Esophagus muscularis mucosa (tissue), 4 donors: ENCODE measurements at regions not wholly inside any gene's neighbourhood (a gene's known extent, or its start where the extent isn't known, plus 50 kb on each side); places are given as distances from the start of the nearest gene placed in this dataset.

Experiments
- DNase-seq: peaks from one replicate; pipeline ENCODE4 v3.0.0-alpha.2; 2017; ENCODE audit errors: extremely low spot score
- H3K27ac ChIP-seq, 4 donors: fragments of 200-600 bp; sonication (generic); replicated peaks in 1 of 4; 1 replicate in 3 of 4; 2 replicates in 1 of 4; pipeline ENCODE4 v1.5.1; 2016 to 2019; ENCODE audit warnings: mild to moderate bottlenecking in 1 of 4
- H3K27me3 ChIP-seq, 4 donors: fragments of 200-600 bp; sonication (generic); one replicate each; pipeline versions ENCODE4 v1.5.1 to v1.6.0; 2016 to 2019
- H3K36me3 ChIP-seq, 4 donors: fragments of 200-600 bp; sonication (generic); one replicate each; pipeline ENCODE4 v1.5.1; 2016 to 2019
- H3K4me1 ChIP-seq, 4 donors: fragments of 200-600 bp; sonication (generic); one replicate each; pipeline ENCODE4 v1.5.1; 2016 to 2019
- H3K4me3 ChIP-seq, 4 donors: fragments of 200-600 bp; sonication (generic); 1 replicate in 2 of 4; 2 replicates in 2 of 4; pipeline ENCODE4 v1.5.1; 2016 to 2019; ENCODE audit warnings: mild to moderate bottlenecking in 4 of 4, moderate library complexity in 1 of 4
- H3K9me3 ChIP-seq, 4 donors: fragments of 200-600 bp; sonication (generic); 1 replicate in 3 of 4; 2 replicates in 1 of 4; pipeline ENCODE4 v1.5.1; 2016 to 2019
- EP300 ChIP-seq: sonication (generic); formaldehyde crosslinking; IDR thresholded peaks from one replicate; pipeline ENCODE4 v1.6.1; 2017; ENCODE audit warnings: antibody characterized with exemption
- POLR2A ChIP-seq: fragments of 450-650 bp; IDR thresholded peaks from one replicate; pipeline ENCODE4 v1.6.1; 2017; ENCODE audit warnings: antibody characterized with exemption, moderate library complexity, mild to moderate bottlenecking, low read depth
- POLR2AphosphoS5 ChIP-seq, 2 donors: sonication (generic); formaldehyde crosslinking; IDR thresholded peaks; one replicate each; pipeline ENCODE4 v1.6.1; 2017; ENCODE audit warnings: antibody characterized with exemption in 2 of 2
- WGBS: methylation state at CpG from one replicate; pipeline ENCODE4 v1.1.5; 2018; 5-methylcytosine and 5-hydroxymethylcytosine counted together
- intact Hi-C: fragments of 100-400 bp; cut with DNase I; formaldehyde crosslinking; loops from one replicate; pipeline ENCODE4 v1.15.1; 2023
- TF ChIP-seq, protein P1 (sequence below), 3 experiments: fragments of 200-600 bp in 2 of 3; fragments of 450-650 bp in 1 of 3; sonication (generic) in 2 of 3; IDR thresholded peaks; one replicate each; pipeline ENCODE4 v1.5.1; 2017 to 2019; ENCODE audit warnings: antibody characterized with exemption in 3 of 3, mild to moderate bottlenecking in 2 of 3, moderate library complexity in 1 of 3

GRCh38 chr6:84456803-84457202 lies 229.4 kb upstream of the CEP162 start:
- Histone ChIP-seq H3K4me1 (no peaks in the 10 kb centered on the region), H3K27ac (no peak overlapping the region), H3K36me3 (no peaks in the 10 kb centered on the region), H3K4me3 (no peak overlapping the region), H3K27me3 (no peaks in the 10 kb centered on the region), H3K9me3 (no peaks in the 10 kb centered on the region)
- TF ChIP-seq POLR2A: no peak
- no peak for TF ChIP-seq POLR2AphosphoS5 (IDR thresholded peaks at IDR 0.05)
- no peak for TF ChIP-seq EP300
- intact Hi-C loops: no loop called here
- 86% methylated on average over 4 of the region's 4 CpGs for WGBS
- no peak for DNase-seq

- Histone ChIP-seq H3K9me3 (no peaks in the 10 kb centered on the region), H3K4me1 (no peaks in the 10 kb centered on the region), H3K4me3 (no peak overlapping the region), H3K36me3 (no peaks in the 10 kb centered on the region), H3K27me3 (no peaks in the 10 kb centered on the region), H3K27ac (no peak overlapping the region)
- intact Hi-C loops: no loop called here
- 64% methylated on average over 3 of the region's 3 CpGs for WGBS
- TF ChIP-seq POLR2AphosphoS5 (IDR thresholded peaks at IDR 0.05) (no peak), EP300 (no peak), POLR2A (no peak)
- DNase-seq: no peak
These were observed 228.1 kb upstream of the CEP162 start for GRCh38 chr6:84455511-84456029.

DNA sequence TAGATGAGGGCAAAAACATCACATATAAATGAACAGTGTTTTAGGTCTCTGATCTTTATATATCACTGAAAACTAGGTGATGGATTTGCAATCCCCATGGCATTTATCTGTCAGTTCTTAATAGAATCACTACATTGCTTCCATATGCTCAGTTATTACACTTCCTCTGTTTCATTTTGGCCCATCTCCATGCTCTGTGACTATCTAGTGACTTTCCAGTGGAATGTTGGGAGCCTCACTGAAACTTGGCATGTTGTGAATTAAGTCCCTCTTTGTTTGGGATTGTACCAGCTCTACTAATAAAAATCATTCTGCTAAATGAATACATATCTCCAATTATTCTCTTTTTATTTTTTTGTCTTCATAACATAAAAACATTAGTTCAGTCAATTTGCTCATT lies 226.1 kb upstream of the CEP162 start:
- DNase-seq: no peak
- Histone ChIP-seq H3K4me1 (no peaks in the 10 kb centered on the region), H3K27me3 (no peaks in the 10 kb centered on the region), H3K36me3 (no peaks in the 10 kb centered on the region), H3K4me3 (no peak overlapping the region), H3K27ac (no peak overlapping the region), H3K9me3 (no peaks in the 10 kb centered on the region)
- TF ChIP-seq, protein P1, sequence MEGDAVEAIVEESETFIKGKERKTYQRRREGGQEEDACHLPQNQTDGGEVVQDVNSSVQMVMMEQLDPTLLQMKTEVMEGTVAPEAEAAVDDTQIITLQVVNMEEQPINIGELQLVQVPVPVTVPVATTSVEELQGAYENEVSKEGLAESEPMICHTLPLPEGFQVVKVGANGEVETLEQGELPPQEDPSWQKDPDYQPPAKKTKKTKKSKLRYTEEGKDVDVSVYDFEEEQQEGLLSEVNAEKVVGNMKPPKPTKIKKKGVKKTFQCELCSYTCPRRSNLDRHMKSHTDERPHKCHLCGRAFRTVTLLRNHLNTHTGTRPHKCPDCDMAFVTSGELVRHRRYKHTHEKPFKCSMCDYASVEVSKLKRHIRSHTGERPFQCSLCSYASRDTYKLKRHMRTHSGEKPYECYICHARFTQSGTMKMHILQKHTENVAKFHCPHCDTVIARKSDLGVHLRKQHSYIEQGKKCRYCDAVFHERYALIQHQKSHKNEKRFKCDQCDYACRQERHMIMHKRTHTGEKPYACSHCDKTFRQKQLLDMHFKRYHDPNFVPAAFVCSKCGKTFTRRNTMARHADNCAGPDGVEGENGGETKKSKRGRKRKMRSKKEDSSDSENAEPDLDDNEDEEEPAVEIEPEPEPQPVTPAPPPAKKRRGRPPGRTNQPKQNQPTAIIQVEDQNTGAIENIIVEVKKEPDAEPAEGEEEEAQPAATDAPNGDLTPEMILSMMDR (IDR thresholded peaks at IDR 0.05): no peak
- TF ChIP-seq POLR2A: no peak
- TF ChIP-seq EP300: no peak
- TF ChIP-seq POLR2AphosphoS5 (IDR thresholded peaks at IDR 0.05): no peak
- intact Hi-C loops: no loop called here

- no peaks in the 10 kb centered on the region for H3K27me3 ChIP-seq
- TF ChIP-seq EP300: no peak
- TF ChIP-seq POLR2A: no peak
- TF ChIP-seq, protein P1 (IDR thresholded peaks at IDR 0.05): no peak
- no peak for TF ChIP-seq POLR2AphosphoS5 (IDR thresholded peaks at IDR 0.05)
- H3K36me3 ChIP-seq: no peaks in the 10 kb centered on the region
- no peak for DNase-seq
- no peaks in the 10 kb centered on the region for H3K4me1 ChIP-seq
- no peak overlapping the region for H3K4me3 ChIP-seq
- H3K27ac ChIP-seq: no peak overlapping the region
- intact Hi-C loops: no loop called here
- 85% methylated on average over 2 of the region's 2 CpGs for WGBS
- no peaks in the 10 kb centered on the region for H3K9me3 ChIP-seq
These were observed 222.6 kb upstream of the CEP162 start for GRCh38 chr6:84450018-84450417.

- Histone ChIP-seq H3K27ac (no peak overlapping the region), H3K27me3 (no peaks in the 10 kb centered on the region), H3K4me3 (no peak overlapping the region), H3K36me3 (no peaks in the 10 kb centered on the region), H3K4me1 (no peaks in the 10 kb centered on the region), H3K9me3 (no peaks in the 10 kb centered on the region)
- no peak for TF ChIP-seq POLR2A
- no peak for TF ChIP-seq POLR2AphosphoS5 (IDR thresholded peaks at IDR 0.05)
- TF ChIP-seq EP300: no peak
- TF ChIP-seq, protein P1 (IDR thresholded peaks at IDR 0.05): no peak
- 60% methylated on average over 6 of the region's 6 CpGs for WGBS
- DNase-seq: no peak
- intact Hi-C loops: no loop called here
These were observed 221.8 kb upstream of the CEP162 start for GRCh38 chr6:84449220-84449619.

- WGBS: 76% methylated on average over 2 of the region's 2 CpGs
- Histone ChIP-seq H3K9me3 (no peaks in the 10 kb centered on the region), H3K27me3 (no peaks in the 10 kb centered on the region), H3K36me3 (no peaks in the 10 kb centered on the region), H3K4me1 (no peaks in the 10 kb centered on the region), H3K4me3 (no peak overlapping the region), H3K27ac (no peak overlapping the region)
- intact Hi-C loops: no loop called here
- no peak for DNase-seq
- no peak for TF ChIP-seq EP300
- TF ChIP-seq POLR2A: no peak
- no peak for TF ChIP-seq POLR2AphosphoS5 (IDR thresholded peaks at IDR 0.05)
These were observed 220.9 kb upstream of the CEP162 start for GRCh38 chr6:84448331-84448730.
